ENCODE measurements at regions not wholly inside any gene's neighbourhood (a gene's known extent, or its start where the extent isn't known, plus 50 kb on each side); places are given as distances from the start of the nearest gene placed in this dataset.
"Not testable (repeated sequence)": the region's sequence is repeated elsewhere in the genome, so short reads cannot be mapped to it uniquely, and the experiment has no call there.

DNA sequence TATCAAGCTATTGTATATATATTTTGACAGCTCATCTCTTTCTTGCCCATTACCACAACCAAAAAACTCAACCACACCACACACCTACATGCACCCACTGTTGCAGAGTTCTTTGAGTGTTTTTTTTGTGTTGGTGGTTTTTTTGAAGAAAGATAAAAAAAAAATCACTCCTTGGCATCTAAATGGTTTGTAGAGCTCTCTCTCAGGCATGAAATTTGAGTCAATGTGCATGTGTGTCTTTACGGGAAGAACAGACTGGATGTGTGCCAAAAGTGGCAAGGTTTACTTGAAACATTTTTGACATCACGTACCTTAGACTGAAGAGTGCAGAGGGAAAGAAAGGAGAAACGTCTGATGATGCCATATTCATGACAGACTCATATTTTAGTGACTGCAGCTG lies 154.2 kb downstream of the FHIP1A start:
- DNase-seq (ENCODE audit: low spot score), result no peak

DNA sequence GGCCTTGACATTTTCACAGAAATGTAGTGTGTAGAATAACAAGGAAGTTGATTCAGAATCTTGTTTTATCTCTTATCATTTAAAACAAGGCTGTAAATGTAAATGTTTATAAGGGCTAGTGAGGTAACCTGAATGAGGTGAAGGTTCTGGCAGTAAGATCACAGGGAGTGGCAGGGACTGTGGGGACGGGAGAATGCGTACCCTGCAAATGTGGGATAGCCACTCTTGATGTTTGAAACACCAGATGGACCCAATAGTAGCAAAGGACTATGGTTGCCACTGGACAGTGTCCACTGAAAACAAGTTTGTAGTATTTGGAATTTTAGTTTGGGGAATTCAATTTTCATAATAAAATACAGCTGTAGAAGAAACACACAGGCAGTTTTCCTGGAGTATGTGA lies 155.3 kb downstream of the FHIP1A start:
- DNase-seq (ENCODE audit: low spot score), result no peak

DNA sequence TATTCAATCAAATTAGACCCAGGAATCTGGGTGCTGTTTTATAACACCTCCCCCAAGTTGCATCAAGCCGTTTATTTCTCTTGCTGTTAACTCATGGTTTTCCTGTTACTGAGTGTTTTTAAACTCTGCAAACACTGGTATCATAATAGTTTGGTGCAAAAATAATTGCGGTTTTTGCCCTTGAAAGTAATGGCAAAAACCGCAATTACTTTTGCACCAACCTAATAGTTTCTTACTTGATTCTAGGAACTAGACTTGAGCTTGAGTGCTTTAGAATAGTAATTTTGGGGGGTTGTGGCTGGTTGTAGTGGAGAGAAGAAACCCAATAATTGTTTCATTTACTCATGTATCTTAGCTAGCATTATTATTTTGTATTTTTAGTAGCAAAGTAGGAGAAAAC lies 156.6 kb downstream of the FHIP1A start:
- DNase-seq (ENCODE audit: low spot score), result no peak

DNA sequence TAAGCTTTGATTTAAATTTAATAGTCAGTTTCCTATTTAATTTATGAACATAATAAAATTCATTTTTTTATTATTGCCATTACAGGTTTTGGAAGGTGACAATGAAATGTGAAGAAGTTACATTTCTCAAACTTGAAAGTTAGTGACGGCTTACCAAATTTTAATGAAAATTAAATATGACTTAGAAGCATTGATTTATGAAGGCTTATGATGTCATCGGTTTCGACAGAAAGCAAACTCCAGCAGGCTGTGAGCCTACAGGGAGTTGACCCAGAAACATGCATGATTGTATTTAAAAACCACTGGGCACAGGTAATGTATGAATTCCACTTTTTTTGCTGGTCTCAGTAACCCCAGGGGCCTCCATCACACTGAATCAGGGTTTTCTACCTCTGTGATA lies 157.1 kb downstream of the FHIP1A start:
- no peak for DNase-seq (ENCODE audit: low spot score)

DNA sequence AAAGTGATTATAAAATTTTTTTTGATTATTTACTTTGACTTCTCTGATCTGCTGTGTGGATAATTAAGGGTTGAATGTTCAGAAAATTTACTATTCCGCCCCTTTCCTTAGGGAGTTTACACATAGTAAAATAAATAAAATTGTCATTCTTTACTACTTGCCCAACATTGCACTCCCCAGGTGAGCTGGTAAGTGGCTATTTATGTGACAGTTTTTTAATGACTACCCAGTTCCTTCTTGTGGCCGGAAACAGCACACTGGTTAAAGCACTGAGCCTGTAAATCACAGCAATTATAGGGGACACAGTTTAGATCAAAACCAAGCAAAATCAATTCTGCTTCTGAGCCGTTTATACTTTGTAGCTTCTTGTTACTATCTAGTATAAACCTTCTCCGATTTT lies 158.1 kb downstream of the FHIP1A start:
- DNase-seq (ENCODE audit: low spot score), result no peak

DNA sequence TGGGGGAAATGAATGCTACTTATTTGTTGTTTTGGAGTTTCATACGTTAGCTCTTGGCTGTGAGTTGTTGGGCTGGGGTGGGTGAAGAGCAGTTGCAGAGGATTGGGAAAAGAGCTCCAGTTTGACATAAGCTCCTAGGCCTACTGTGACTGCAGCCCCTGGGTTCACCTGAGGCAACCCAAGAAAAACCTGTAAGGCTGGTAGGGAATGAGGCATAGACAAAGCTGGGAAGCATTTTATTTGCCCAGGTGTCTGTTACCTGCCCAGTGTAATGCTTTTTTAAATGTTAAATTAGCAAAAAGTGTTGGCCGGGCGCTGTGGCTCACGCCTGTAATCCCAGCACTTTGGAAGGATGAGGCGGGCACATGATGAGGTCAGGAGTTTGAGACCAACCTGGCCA lies 160.0 kb downstream of the FHIP1A start:
- DNase-seq (ENCODE audit: low spot score), result no peak

DNA sequence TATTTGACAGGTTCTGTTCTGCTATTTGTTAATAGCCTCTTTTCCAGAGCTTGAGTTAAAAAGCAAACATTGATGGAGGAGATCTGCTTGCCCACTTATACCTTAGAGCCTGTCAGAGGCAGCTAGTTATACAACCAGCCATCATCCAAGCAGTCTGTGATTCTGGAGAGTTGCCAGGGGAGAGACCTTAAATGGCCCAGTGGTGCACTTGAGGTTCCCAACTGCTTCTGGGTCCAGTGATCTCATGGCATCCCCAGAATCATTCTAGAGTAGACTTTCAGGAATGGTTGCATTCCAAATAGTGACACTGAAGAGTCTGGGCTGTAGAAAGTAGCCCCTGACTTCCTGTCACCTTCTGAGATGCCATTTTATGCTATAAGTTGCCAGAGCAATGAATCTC lies 160.7 kb downstream of the FHIP1A start:
- no peak for DNase-seq (ENCODE audit: low spot score)

DNA sequence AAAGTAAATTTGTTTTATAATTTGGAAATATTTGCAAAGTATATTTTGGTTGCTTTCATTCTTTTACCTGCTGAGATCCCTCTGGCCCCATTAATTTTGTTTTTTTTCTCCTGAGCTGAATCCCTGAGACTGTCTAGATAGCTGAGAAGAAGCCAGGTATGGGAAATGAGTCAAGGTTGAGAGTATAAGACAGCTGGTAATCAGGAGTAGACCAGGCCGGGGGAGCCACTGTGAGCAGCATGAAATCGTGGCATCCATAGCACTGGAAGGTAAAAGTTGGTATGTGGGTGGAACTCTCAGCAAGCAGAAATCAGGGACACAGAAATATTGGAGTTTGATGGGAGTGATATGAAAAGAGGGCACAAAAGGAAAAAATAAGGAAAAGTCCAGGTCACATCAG lies 164.5 kb downstream of the FHIP1A start:
- DNase-seq (ENCODE audit: low spot score), result no peak

DNA sequence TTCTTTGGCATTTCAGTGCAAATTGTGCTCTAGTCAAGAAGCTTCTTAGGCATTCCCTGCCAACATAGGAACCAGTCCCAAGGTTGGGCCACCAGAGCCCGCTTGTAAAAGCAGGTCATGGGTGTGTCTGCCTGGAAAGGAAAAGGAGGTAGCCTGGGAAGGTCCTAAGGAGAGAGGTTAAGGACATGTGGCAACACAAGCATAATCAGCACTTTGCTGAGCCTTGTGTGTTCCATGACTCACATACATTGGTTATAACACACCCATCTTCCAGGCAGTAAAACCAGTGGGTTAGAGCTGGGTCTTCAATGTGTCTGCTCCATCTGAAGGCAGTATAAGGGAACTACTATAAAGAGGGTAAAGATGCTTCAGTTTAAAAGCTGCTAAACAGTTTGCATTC lies 165.0 kb downstream of the FHIP1A start:
- no peak for DNase-seq (ENCODE audit: low spot score)

DNA sequence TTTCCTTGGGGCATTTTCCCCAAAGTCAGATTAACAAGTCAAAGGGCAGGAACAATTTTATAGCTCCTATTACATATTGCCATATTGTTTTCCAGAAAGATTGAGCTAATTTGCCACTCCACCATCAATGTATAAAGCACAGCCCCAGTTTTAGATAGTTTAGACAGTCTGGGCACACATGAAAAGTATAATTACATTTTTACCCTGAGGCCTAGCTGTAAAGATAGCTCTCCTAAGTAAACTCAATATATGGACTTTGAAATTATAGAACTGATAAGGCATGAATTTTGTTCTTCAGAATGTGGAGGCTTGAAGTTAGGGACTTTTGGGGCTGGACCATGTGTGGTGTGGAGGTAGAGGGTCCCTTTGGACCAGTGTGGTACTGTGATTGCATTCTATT lies 166.0 kb downstream of the FHIP1A start:
- no peak for DNase-seq (ENCODE audit: low spot score)

DNA sequence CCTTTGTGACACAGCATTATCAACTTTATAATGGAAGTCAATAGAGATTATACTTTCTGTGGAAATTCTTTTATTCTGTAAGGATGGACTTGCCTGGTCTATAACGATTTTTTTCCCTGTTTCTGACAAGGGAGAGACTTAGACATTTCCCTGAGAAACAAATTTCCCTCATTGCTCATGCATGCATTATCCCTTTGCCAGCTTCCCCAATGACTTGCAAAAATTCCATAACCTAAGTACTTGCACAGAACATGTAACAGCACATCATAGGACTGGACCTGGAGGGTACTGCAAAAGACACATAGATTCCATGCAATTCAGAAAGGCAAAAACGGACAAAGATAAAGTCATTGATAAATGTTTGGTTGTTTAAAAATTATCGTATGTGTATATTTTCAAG lies 166.7 kb downstream of the FHIP1A start:
- DNase-seq (ENCODE audit: low spot score), result no peak

DNA sequence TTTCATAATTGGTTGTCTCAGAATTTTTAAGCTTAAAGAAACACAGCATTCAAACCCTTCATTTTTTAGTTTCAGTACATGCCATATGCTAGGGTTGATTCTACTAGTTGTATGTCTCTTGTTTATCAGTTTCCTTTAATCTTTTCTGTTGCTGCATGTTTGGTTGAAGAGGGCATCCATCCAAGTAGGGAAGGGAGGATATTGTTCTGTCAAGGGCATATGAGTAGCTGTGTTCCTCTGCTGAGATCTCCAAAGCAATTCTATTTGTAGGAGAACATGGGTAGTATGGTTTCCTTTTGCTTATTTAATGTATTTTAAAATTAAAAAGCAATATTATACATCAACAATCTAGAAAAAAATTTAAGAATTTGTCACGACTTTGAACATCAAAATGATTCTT lies 167.7 kb downstream of the FHIP1A start:
- no peak for DNase-seq (ENCODE audit: low spot score)

DNA sequence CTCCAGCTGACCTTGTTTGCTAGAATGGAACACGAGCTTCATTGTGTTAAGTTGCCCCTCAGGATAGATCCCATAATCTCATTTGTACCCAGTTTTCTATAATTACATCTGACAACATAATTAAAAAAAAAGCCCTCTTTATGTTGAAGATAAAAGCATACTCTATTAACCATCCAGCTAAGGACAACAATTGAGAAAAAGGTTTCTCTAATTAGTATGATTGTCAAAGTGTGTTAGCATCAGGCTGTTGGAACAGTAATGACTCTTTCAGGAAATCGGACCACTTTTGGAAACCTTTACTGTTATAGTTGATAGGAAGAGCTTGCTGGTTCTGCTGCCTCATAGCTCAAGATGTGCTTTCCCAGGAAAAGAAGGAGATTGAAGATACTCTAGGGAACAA lies 172.6 kb downstream of the FHIP1A start:
- DNase-seq (ENCODE audit: low spot score), result no peak

DNA sequence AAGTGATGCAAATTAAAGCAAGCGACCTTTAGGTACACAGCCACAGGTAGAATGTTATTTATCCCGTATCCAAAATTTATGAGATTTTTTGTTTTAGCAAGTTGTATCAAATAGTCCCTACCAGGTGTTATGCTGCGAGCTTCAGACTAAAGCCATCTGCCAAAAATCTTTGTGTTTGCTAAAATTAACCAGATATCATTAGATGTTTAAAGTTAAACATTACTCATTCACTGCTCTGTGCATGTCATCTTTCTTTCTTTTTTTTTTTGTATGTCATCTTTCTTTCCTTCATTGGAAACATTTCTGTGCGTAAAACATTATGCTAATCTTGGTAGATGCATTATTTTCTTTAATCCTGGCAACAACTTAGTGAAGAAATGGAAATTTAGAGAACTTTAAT lies 173.1 kb downstream of the FHIP1A start:
- no peak for DNase-seq (ENCODE audit: low spot score)

DNA sequence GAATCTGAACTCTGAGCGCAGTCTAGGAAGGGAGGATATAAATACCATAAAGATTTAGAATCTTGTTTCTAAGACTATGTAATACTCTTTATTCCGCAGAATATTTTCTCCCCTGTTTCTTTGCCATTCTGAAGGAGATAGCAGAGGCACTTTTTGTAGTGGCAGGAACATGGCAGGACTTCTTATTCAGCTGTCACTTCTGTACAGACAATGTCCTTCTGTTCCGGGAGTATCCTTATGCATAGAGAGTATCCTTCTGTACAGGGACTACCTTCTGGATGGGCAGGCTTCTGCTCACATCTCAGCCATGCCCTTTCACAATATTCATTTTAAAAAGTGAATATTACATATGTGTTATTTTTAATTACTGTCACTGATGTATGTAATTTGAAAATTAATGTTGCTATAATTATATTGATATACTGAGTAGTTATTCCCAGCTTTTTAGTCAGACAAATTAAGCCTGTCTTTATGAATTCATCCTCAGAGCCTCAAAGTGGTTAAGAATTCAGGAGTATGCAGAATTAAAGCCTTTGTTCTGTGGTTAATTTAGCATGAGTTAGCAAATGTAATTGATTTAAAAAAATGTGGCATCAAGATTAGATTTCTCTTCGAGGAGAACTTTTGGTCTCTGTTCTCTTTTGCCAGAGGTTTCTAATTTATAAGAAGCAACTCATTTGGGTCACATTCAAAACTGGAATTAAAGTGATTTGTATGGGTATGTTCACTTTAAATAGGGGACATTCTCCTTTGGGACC lies 174.4 kb downstream of the FHIP1A start:
- no peak for DNase-seq (ENCODE audit: low spot score)

DNA sequence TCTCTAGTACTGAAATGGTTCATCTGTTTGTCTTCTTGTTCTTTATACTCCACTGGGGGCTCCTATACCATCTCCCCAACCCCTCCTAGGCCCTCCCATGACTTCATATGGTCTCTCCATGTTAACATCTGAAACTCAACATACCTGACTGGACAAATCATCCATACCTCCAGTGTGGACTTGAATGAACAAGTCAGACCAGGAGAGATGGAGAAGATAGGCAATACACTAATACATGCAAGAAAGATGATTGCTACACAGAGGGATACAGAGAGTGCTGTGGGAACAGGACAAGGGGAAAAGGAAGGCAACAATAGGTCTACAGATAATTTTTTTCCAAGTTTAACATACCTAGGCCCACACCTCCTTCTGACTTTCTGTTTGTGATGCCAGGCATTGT lies 175.1 kb downstream of the FHIP1A start:
- no peak for DNase-seq (ENCODE audit: low spot score)

DNA sequence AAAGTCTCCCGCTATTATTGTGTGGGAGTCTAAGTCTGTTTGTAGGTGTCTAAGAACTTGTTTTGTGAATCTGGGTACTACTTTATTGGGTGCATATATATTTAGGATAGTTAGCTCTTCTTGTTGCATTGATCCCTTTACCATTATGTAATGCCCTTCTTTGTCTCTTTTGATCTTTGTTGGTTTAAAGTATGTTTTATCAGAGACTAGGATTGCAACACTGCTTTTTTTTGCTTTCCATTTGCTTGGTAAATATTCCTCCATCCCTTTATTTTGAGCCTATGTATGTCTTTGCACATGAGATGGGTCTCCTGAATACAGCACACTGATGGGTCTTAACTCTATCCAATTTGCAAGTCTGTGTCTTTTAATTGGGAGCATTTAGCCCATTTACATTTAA lies 165.2 kb downstream of the GATB start:
- not testable (repeated sequence) for DNase-seq (ENCODE audit: low spot score)

DNA sequence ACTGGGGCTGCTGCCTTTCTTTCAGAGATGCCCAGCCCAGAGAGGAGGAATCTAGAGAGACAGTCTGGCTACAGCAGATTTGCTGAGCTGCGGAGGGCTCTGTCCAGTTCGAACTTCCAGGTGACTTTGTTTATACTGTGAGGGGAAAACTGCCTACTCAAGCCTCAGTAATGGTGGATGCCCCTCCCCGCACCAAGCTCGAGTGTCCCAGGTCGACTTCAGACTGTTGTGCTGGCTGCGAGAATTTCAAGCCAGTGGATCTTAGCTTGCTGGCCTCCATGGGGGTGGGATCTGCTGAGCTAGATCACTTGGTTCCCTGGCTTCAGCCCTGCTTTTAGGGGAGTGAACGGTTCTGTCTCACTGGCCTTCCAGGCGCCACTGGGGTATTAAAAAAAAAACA lies 163.1 kb downstream of the GATB start:
- DNase-seq (ENCODE audit: low spot score), result not testable (repeated sequence)

DNA sequence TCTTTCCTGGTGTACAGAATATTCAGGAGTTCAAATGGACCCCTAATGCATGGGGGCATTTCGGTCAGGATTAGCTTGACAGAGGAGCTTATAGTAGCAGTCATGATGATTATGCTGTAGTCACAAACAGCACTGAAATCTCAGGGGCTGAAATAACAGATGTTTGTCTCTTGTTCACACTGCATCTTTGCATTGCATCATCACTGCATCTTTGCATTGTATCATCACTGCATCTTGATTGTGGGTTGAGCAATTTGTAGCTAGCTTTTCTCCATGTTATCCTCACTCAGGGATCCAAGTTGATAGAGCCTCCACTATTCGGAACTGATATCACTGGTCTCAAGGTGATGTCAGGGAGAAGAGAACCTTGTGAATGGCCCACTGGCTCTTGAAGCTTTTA lies 160.9 kb downstream of the GATB start:
- DNase-seq (ENCODE audit: low spot score), result no peak

DNA sequence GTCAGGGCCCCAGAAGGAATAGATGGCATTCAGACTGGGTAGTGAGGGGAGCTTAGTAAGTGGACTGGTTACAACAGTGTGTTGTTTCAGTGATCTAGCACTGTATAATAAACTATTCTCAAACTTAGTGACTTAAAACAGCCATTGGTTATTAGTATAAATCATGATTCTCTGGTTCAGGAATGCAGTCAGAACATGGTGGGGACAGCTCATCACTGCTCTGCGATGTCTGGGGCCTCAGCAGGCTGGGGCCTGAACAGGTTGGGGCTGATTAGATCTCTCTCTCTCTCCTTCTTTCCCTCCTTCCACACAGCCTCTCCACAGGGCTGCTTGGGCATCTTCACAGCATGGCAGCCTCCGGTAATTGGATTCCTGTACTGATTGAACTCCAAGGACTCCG lies 160.4 kb downstream of the GATB start:
- DNase-seq (ENCODE audit: low spot score), result no peak

DNA sequence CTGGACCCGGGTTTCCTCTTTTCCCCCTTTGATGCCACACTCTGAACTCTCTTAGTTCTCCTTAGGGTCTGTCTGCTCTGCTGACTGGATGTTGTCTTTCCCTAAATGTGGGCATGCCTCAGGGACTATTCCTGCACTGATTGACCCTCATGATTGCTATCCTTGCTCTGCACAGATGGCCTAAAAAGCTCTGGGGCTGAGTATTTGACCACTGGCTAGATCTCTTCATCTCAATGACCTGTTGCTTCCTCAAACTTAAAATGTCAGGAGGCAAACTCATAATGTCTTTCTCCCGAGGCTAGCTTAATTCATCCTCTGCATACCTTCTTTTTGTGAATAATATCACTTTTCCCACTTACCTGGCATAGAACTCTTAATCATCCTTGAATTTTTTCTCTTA lies 157.4 kb downstream of the GATB start:
- no peak for DNase-seq (ENCODE audit: low spot score)

DNA sequence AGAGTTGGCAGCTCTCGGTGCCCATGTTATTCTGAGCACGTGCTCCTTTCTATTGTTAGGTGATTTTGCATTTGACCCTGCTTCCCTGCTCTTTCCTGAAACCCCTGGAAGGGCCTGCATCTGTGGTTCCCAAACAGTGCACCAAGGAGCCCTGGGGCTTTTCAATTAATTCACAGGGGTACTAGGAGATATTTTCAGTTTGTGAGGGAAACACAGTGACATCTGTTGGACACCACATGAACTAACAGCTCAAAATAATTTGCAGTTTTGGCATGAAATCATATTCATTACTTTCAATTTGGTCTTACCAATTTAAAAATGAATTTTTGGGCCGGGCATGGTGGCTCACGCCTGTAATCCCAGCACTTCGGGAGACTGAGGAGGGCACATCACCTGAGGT lies 156.6 kb downstream of the GATB start:
- DNase-seq (ENCODE audit: low spot score), result no peak

DNA sequence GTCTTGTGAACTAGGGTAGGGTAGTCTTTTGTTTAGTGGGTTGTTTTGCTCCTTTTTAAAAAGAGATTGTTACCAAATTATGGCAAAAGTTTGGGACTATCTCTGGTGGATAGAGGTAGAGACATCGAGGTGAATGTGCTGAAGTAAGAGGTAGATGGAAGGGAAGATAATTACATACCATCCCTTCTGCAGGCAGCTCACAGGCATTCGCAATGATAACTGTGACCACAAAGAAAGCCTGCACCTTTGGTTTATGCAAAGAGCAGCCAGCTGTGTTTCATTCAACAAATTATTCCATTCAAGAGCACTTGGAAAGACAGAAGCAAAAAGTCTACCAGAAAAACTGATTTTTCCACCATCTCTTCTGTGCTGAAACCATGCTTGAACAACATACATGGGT lies 155.6 kb downstream of the GATB start:
- no peak for DNase-seq (ENCODE audit: low spot score)

DNA sequence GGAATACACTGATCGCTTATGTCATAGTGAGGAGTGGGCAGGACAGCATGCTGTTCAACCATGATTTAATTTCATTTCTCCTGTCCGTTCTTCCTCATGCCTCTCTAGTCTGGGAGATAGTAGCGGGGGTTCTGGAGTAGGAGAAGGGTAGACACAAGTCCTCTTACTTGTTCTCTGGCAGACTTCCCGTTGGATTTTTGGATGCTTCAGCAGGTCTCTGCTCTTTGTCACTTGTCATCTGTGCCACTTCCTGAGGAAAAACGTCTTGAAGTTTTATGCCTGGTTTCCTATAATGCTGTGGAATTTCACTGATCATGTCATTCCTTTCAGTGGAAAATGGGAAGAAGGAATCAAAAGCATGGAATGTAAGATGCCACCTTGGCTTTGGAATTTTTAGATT lies 154.7 kb downstream of the GATB start:
- no peak for DNase-seq (ENCODE audit: low spot score)

DNA sequence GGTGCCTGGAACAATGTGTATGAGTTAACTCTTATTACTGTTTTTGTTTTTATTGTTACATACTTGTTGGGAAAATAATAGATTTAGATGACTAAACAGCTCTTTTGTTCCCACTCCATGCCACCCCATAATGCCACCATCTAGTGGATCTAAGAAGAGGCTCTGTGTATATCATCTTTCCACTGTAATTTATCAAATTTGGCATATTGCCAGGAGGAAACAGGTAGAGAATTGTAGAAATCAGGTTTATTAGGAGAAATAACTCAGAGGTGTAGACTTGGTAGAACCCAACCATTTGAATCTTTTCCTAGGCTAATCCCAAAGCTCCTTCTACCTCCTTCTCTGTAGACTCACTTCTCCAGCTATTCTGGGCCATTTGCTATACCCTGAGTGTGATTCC lies 150.6 kb downstream of the GATB start:
- no peak for DNase-seq (ENCODE audit: low spot score)

Data from ecto neural progenitor cell (in vitro differentiated cells).